ENCODE measurements at regions not wholly inside any gene's neighbourhood (a gene's known extent, or its start where the extent isn't known, plus 50 kb on each side); places are given as distances from the start of the nearest gene placed in this dataset.
"Not testable (repeated sequence)": the region's sequence is repeated elsewhere in the genome, so short reads cannot be mapped to it uniquely, and the experiment has no call there.

DNA sequence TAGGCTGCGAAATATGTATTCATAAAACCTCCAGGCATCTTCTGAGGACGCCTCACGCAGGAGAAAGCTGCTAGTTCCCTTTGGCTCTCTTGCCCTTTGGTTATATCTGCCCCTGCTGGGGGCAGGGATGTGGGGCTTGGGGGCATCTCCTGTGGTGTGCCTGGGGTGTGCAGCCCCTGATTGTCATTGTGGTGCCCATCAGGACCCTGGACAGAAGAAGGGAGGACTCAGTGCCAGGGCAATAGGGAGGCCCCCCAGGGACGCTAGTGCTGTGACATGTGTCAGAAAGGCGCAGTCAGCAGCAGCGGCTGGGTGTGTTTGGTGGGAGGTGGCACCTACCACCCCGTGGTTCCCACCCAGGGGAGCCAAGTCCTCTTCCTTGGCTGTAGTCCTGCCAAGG, 102.5 kb upstream of the PZP start:
- H3K4me1 ChIP-seq; H3K27ac ChIP-seq; intact Hi-C loops (cut with DNase I; ENCODE audit: low total_unique reads); H3K27me3 ChIP-seq; DNase-seq; H3K4me3 ChIP-seq; H3K9me3 ChIP-seq: not testable (repeated sequence)
- 86 to 97% (median 95%) methylated on average over 3 to 7 of the region's 7 CpGs for WGBS, 5 donors
- peaks cover 0 to 19% (median 9%) of the 10 kb centered on the region in 4 donors for H3K36me3 ChIP-seq

GRCh38 chr12:9309749-9310148, 101.6 kb upstream of the PZP start:
- H3K36me3 ChIP-seq = peaks cover 0 to 20% (median 10%) of the 10 kb centered on the region in 4 donors
- H3K4me1 ChIP-seq; H3K27ac ChIP-seq; DNase-seq; H3K9me3 ChIP-seq; H3K4me3 ChIP-seq; intact Hi-C loops (cut with DNase I; ENCODE audit: low total_unique reads); H3K27me3 ChIP-seq: not testable (repeated sequence)
- 67 to 80% (median 78%) methylated on average over 7 to 11 of the region's 12 CpGs for WGBS, 5 donors

DNA sequence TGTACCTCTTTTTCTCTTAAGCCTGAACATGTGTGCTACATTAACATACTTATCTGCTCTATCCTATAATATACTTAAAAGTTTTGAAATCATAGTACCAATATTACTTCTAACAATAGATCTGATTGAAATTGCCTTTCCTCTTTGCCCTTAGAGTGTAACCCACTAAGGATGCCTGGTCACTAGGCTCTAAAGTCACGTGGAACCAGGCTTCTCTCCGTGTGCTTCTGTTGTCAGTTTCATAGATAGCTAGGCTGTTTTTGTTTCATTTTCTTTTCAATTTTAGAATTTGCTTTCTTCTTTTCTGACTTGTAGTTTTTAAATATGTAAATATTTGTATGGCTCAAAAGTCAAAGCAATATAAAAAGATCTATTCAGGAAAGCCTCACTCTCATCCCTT, 100.5 kb upstream of the PZP start:
- H3K9me3 ChIP-seq; H3K4me1 ChIP-seq; intact Hi-C loops (cut with DNase I; ENCODE audit: low total_unique reads); DNase-seq; H3K27me3 ChIP-seq; H3K27ac ChIP-seq; H3K4me3 ChIP-seq: not testable (repeated sequence)
- 64% methylated on average over 2 of the region's 2 CpGs; no CpG with 5 or more reads in 4 of the 5 donors for WGBS, 5 donors
- peaks cover 0 to 26% (median 11%) of the 10 kb centered on the region in 4 donors for H3K36me3 ChIP-seq

- H3K4me3 ChIP-seq; H3K27ac ChIP-seq; H3K4me1 ChIP-seq; intact Hi-C loops (cut with DNase I; ENCODE audit: low total_unique reads); DNase-seq; H3K27me3 ChIP-seq; H3K9me3 ChIP-seq: not testable (repeated sequence)
- peaks cover 0 to 26% (median 11%) of the 10 kb centered on the region in 4 donors for H3K36me3 ChIP-seq
- 96 to 98% (median 97%) methylated on average over 6 to 10 of the region's 10 CpGs for WGBS, 5 donors
These were observed 100.0 kb upstream of the PZP start for GRCh38 chr12:9308163-9308562.

DNA sequence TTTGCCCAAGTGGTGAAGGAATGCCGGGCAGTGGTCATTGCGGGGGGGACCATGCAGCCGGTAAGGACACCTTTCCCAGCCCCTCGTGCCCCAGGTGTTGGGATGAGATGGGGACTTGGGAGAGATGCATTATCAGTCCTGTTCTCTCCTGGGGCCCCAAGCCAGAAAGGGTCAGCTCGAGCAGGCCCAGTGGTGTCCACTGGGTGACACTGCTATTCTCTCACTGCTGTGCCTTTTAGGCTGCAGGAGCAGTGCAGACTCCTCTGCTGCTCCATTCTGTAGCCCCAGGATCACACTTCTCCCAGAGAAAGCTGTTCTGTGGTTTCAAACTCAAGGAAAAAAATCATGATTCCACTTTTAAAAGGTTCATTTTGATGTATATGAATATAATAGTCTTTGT, 99.1 kb upstream of the PZP start:
- H3K4me3 ChIP-seq; intact Hi-C loops (cut with DNase I; ENCODE audit: low total_unique reads); DNase-seq; H3K27ac ChIP-seq; H3K9me3 ChIP-seq; H3K4me1 ChIP-seq; H3K27me3 ChIP-seq: not testable (repeated sequence)
- H3K36me3 ChIP-seq = peaks cover 0 to 26% (median 11%) of the 10 kb centered on the region in 4 donors
- 75 to 95% (median 90%) methylated on average over 1 to 5 of the region's 5 CpGs for WGBS, 5 donors

DNA sequence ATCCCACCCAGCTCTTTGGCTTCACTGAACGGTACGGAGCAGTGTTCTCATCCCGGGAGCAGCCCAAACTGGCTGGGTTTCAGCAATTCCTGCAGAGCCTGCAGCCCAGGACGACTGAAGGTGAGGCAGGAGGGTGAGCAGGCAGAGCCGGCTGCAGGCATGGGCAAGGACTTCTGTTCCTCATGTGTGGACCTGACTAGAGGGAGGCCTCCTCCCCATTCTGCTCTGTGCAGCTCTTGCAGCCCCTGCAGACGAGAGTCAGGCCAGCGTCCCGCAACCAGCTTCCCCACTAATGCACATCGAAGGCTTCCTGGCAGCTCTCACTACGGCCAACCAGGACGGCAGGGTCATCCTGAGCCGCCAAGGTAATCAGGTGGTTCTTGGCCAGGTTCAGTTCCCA, 97.8 kb upstream of the PZP start:
- H3K4me3 ChIP-seq; H3K27ac ChIP-seq; H3K9me3 ChIP-seq; H3K27me3 ChIP-seq; DNase-seq; H3K4me1 ChIP-seq; intact Hi-C loops (cut with DNase I; ENCODE audit: low total_unique reads): not testable (repeated sequence)
- WGBS, 5 donors = 88 to 100% (median 99%) methylated on average over 1 to 8 of the region's 12 CpGs
- peaks cover 0 to 21% (median 8%) of the 10 kb centered on the region in 4 donors for H3K36me3 ChIP-seq

GRCh38 chr12:9304540-9304939, 96.3 kb upstream of the PZP start:
- H3K4me1 ChIP-seq; H3K9me3 ChIP-seq; H3K27ac ChIP-seq; DNase-seq; H3K4me3 ChIP-seq; H3K27me3 ChIP-seq; intact Hi-C loops (cut with DNase I; ENCODE audit: low total_unique reads): not testable (repeated sequence)
- peaks cover 0 to 17% (median 8%) of the 10 kb centered on the region in 4 donors for H3K36me3 ChIP-seq
- 87 to 100% (median 89%) methylated on average over 7 to 13 of the region's 13 CpGs for WGBS, 5 donors

GRCh38 chr12:9295872-9296271, 87.7 kb upstream of the PZP start:
- H3K9me3 ChIP-seq; intact Hi-C loops (cut with DNase I; ENCODE audit: low total_unique reads); H3K4me3 ChIP-seq; H3K27me3 ChIP-seq; H3K4me1 ChIP-seq; H3K36me3 ChIP-seq; DNase-seq; H3K27ac ChIP-seq: not testable (repeated sequence)
- 67 to 96% (median 90%) methylated on average over 1 of the region's 13 CpGs; no CpG with 5 or more reads in 1 of the 5 donors for WGBS, 5 donors

DNA sequence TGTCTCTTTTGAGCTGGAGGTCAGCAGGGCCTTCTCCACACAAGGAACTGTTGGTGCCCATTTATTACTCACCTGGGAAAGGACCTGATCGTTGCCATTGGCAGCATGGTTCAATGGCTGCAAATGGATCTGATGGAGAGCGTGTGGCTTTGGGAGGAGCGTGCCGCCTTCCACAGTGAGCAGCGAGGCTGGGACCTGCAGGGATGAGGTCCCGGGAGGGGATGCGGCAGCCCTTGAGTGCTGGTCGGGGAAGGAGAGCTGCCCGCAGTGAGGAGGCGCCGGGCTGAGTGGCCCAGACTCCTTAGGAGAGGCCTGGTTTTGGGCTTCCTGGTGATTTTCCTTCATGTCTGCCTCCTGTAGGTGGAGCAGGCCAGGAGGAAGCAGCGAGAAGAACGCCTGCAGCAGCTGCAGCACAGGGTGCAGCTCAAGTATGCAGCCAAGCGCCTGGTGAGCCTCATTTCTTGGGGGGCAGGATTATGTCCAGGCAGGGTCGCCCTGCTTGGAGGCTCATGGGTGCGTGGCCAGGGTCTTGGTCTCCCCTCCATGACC, 86.0 kb upstream of the PZP start:
- intact Hi-C loops (cut with DNase I; ENCODE audit: low total_unique reads); H3K9me3 ChIP-seq; H3K27me3 ChIP-seq; DNase-seq; H3K27ac ChIP-seq; H3K4me1 ChIP-seq; H3K4me3 ChIP-seq; H3K36me3 ChIP-seq: not testable (repeated sequence)
- WGBS, 5 donors = 80 to 93% (median 86%) methylated on average over 8 to 13 of the region's 16 CpGs

GRCh38 chr12:9293391-9293790, 85.2 kb upstream of the PZP start:
- H3K4me1 ChIP-seq; H3K9me3 ChIP-seq; intact Hi-C loops (cut with DNase I; ENCODE audit: low total_unique reads); H3K27me3 ChIP-seq; DNase-seq; H3K27ac ChIP-seq; H3K36me3 ChIP-seq; H3K4me3 ChIP-seq: not testable (repeated sequence)
- no CpG with 5 or more reads among the region's 3 CpGs for WGBS, 5 donors

DNA sequence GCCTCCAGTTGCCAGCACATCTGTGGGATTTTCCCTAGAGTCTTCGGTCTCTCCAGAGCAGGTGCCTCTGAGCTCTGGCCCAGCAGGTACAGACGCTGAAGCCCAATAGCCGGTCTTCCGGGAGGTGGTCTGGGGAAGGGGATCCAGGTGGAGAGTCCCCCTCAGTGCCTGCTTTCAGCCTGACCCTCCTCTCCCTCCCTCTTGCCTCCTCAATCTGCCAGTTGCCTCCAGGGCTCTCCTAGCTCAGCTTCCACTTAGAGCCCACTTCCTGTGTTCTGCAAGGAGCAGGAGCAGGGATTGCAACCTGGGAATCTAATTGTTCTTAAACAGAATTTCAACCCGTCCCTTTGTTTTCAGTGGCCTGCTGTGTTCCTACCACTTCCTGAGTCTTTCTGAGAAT, 81.8 kb upstream of the PZP start:
- H3K27me3 ChIP-seq; intact Hi-C loops (cut with DNase I; ENCODE audit: low total_unique reads); H3K27ac ChIP-seq; DNase-seq; H3K36me3 ChIP-seq; H3K9me3 ChIP-seq; H3K4me1 ChIP-seq; H3K4me3 ChIP-seq: not testable (repeated sequence)
- WGBS, 5 donors = 75 to 94% (median 82%) methylated on average over 1 of the region's 5 CpGs; no CpG with 5 or more reads in 1 of the 5 donors

GRCh38 chr12:9284724-9285123, 76.5 kb upstream of the PZP start:
- H3K4me1 ChIP-seq; DNase-seq; H3K36me3 ChIP-seq; H3K27ac ChIP-seq; intact Hi-C loops (cut with DNase I; ENCODE audit: low total_unique reads); H3K4me3 ChIP-seq; H3K9me3 ChIP-seq; H3K27me3 ChIP-seq: not testable (repeated sequence)
- 18 to 40% (median 37%) methylated on average over 1 to 4 of the region's 7 CpGs; no CpG with 5 or more reads in 2 of the 5 donors for WGBS, 5 donors
